ENCODE measurements at regions not wholly inside any gene's neighbourhood (a gene's known extent, or its start where the extent isn't known, plus 50 kb on each side); places are given as distances from the start of the nearest gene placed in this dataset.

- no peak overlapping the region for H2AK5ac ChIP-seq (ENCODE audit: low read depth, low read length)
- H2BK15ac ChIP-seq (ENCODE audit: low read length), result no peak overlapping the region
- no peak overlapping the region for H3K4ac ChIP-seq (replicated peaks; ENCODE audit: insufficient read length, low read depth, low read length)
- H3K56ac ChIP-seq (replicated peaks; ENCODE audit: insufficient read length, low read depth, low read length), result no peak overlapping the region
- H3K18ac ChIP-seq (ENCODE audit: extremely low read depth, low read length), result no peak overlapping the region
- no peak overlapping the region for H3K23ac ChIP-seq (ENCODE audit: insufficient read length)
- no peaks in the 10 kb centered on the region for H3K23me2 ChIP-seq (ENCODE audit: low read depth, low read length)
- no peak overlapping the region for H3K4me2 ChIP-seq (ENCODE audit: insufficient read depth in 1 of 2, low read depth in 2 of 2, low read length in 2 of 2)
- POLR2A ChIA-PET (ENCODE audit: partially characterized antibody), result no interaction called here
- no peak overlapping the region for H2BK12ac ChIP-seq (ENCODE audit: low read depth, low read length)
- no peak overlapping the region for H2BK120ac ChIP-seq (replicated peaks; ENCODE audit: low read depth, low read length)
- H3K4me3 ChIP-seq (ENCODE audit: extremely low read depth in 1 of 4, insufficient read depth in 2 of 4, low read depth in 3 of 4, low read length in 4 of 4), result no peak overlapping the region
- no peak overlapping the region for H3K14ac ChIP-seq (ENCODE audit: insufficient read length)
- H2BK20ac ChIP-seq (ENCODE audit: low read length), result no peak overlapping the region
- 37% methylated on average over 5 of the region's 5 CpGs; no CpG with 5 or more reads in 1 of the 2 experiments for whole genome bisulfite sequencing, 2 experiments (ENCODE audit: extremely low coverage in 1 of 2, insufficient coverage in 1 of 2, insufficient read length in 1 of 2, insufficient replicate concordance in 2 of 2, low coverage in 1 of 2, low lambda C conversion rate in 2 of 2, missing lambda C conversion rate in 1 of 2)
- no peak overlapping the region for H4K91ac ChIP-seq (replicated peaks; ENCODE audit: insufficient read length, low read length)
- H4K5ac ChIP-seq (ENCODE audit: insufficient read length, low read depth, low read length), result no peak overlapping the region
- H3K9ac ChIP-seq (replicated peaks in 1 of 4; ENCODE audit: extremely low read depth in 1 of 4, low read depth in 3 of 4, low read length in 3 of 4), result no peak overlapping the region
- no peak overlapping the region for H2AFZ ChIP-seq (ENCODE audit: low read length)
- H4K20me1 ChIP-seq (replicated peaks in 1 of 2; ENCODE audit: control insufficient read depth in 1 of 2, insufficient read depth in 2 of 2, low read length in 2 of 2), result no peaks in the 10 kb centered on the region
- no peak for DNase-seq (ENCODE audit: low read depth in 1 of 2, low spot score in 2 of 2)
- H3K4me1 ChIP-seq (replicated peaks in 1 of 4; ENCODE audit: control insufficient read depth in 3 of 4, insufficient read depth in 4 of 4, low read length in 3 of 4), result no peaks in the 10 kb centered on the region
- H4K8ac ChIP-seq (ENCODE audit: extremely low read depth, insufficient read depth, low read length), result no peak overlapping the region
- no peaks in the 10 kb centered on the region for H3K79me1 ChIP-seq (ENCODE audit: low read depth, low read length)
- H3K79me2 ChIP-seq (ENCODE audit: control insufficient read depth in 1 of 2, insufficient read depth in 2 of 2, low read length in 2 of 2), result no peaks in the 10 kb centered on the region
- H3K27ac ChIP-seq (ENCODE audit: low read depth, low read length), result no peak overlapping the region
- H2BK5ac ChIP-seq (ENCODE audit: low read depth, low read length), result no peak overlapping the region
- H3K9me3 ChIP-seq (ENCODE audit: insufficient read depth in 2 of 2, low read depth in 1 of 2, low read length in 1 of 2), result no peaks in the 10 kb centered on the region
- no peaks in the 10 kb centered on the region for H3K27me3 ChIP-seq (replicated peaks in 1 of 4; ENCODE audit: control insufficient read depth in 3 of 4, extremely low read depth in 1 of 4, insufficient read depth in 3 of 4, low read length in 3 of 4)
- no peaks in the 10 kb centered on the region for H3K36me3 ChIP-seq (ENCODE audit: control insufficient read depth in 2 of 4, insufficient read depth in 4 of 4, low read length in 3 of 4)
- CTCF ChIA-PET (ENCODE audit: partially characterized antibody), result interaction anchor here (0.7 kb wide), 1 partner anchor 13 kb away, joined by 4 read pairs; no protein-coding TSS in a partner anchor
- FAIRE-seq, result no peak
- TF ChIP-seq KDM1A (IDR thresholded peaks at IDR 0.05; ENCODE audit: borderline replicate concordance, low read length), result no peak
- TF ChIP-seq SP1 (IDR thresholded peaks at IDR 0.05; ENCODE audit: low read depth, low read length), result no peak
- TF ChIP-seq SIX5 (IDR thresholded peaks at IDR 0.05; ENCODE audit: low read depth, low read length), result no peak
- TF ChIP-seq ATF2 (IDR thresholded peaks at IDR 0.05; ENCODE audit: low read length), result no peak
- no peak for TF ChIP-seq TAF1 (IDR thresholded peaks at IDR 0.05; ENCODE audit: low read depth, low read length)
- no peak for TF ChIP-seq YY1 (IDR thresholded peaks at IDR 0.05; ENCODE audit: low read depth, low read length)
- no peak for TF ChIP-seq ASH2L (IDR thresholded peaks at IDR 0.05; ENCODE audit: low read length)
- no peak for TF ChIP-seq CEBPB (IDR thresholded peaks at IDR 0.05; ENCODE audit: low read depth, low read length)
- no peak for TF ChIP-seq BCL11A (IDR thresholded peaks at IDR 0.05; ENCODE audit: low read depth in 2 of 2, low read length in 2 of 2)
- no peak for TF ChIP-seq SP4 (IDR thresholded peaks at IDR 0.05; ENCODE audit: low read length)
- TF ChIP-seq TCF12 (IDR thresholded peaks at IDR 0.05; ENCODE audit: low read depth, low read length), result no peak
- TF ChIP-seq RFX5 (IDR thresholded peaks at IDR 0.05; ENCODE audit: borderline replicate concordance, low read depth, low read length), result no peak
- no peak for TF ChIP-seq SRF (IDR thresholded peaks at IDR 0.05; ENCODE audit: low read depth, low read length)
- no peak for TF ChIP-seq EP300 (IDR thresholded peaks at IDR 0.05; ENCODE audit: borderline replicate concordance in 1 of 2, low read depth in 2 of 2, low read length in 2 of 2)
- TF ChIP-seq EZH2 (IDR thresholded peaks at IDR 0.05; ENCODE audit: low read depth, low read length, severe bottlenecking), result no peak
Observed at GRCh38 chr9:28883234-28883633, 1310.0 kb upstream of the C9orf72 start.
